Hematopoietic multipotent progenitor cell treated with erythropoietin and hydrocortisone succinate and interleukin-3 and kit ligand, for 6 days (in vitro differentiated cells): ENCODE measurements at regions not wholly inside any gene's neighbourhood (a gene's known extent, or its start where the extent isn't known, plus 50 kb on each side); places are given as distances from the start of the nearest gene placed in this dataset.
"Not testable (repeated sequence)": the region's sequence is repeated elsewhere in the genome, so short reads cannot be mapped to it uniquely, and the experiment has no call there.

Source experiments
- DNase-seq: peaks from one replicate; pipeline ENCODE4 v3.0.0-alpha.2; 2015

- DNase-seq, result no peak
These were observed 973.5 kb upstream of the NCAM2 start for GRCh38 chr21:20024741-20025140.

DNA sequence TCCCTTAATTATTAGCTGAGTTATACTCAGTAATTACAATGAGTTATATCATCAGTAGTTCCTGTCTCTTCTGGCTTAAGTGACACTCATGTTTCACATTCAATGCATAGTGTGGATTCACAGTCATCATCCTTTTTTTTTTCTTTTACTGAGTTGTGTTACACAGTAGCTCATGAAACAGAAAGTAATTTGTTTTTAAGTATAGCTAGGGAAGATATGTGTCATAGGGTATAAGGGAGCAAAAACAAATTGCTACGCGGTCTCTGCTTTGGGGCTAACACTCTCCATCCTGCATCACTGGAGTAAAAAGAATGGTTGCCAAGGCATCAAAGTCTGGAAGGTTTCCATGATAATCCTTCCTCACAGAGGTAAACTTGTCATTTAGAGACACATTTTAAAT is 971.7 kb upstream of the NCAM2 start:
- no peak for DNase-seq

- DNase-seq, result no peak
These were observed 967.8 kb upstream of the NCAM2 start for GRCh38 chr21:20030390-20030789.

DNA sequence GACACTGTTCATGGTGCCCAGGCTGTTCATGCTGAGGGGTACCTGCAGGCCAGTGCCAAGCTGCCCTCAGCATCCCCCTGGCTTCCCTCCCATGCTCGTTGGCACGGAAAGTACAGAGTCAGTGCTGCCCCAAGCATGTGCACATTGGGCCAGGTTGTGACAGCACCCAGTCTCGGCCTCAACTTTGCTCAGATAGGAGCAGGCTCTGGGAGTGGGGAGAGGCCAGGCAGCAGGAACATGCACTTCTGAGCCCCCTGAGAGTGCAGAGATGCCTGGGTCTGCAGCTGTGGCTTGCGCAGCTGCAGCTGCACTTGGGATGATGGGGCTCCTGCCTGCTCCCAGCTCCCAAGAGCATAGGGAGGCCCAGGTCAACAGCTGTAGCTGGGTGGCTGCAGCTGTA is 966.4 kb upstream of the NCAM2 start:
- no peak for DNase-seq

- peak; percentile 27 for DNase-seq
These were observed 957.4 kb upstream of the NCAM2 start for GRCh38 chr21:20040768-20041167.

GRCh38 chr21:20045197-20045596 is 953.0 kb upstream of the NCAM2 start:
- DNase-seq, result no peak

DNA sequence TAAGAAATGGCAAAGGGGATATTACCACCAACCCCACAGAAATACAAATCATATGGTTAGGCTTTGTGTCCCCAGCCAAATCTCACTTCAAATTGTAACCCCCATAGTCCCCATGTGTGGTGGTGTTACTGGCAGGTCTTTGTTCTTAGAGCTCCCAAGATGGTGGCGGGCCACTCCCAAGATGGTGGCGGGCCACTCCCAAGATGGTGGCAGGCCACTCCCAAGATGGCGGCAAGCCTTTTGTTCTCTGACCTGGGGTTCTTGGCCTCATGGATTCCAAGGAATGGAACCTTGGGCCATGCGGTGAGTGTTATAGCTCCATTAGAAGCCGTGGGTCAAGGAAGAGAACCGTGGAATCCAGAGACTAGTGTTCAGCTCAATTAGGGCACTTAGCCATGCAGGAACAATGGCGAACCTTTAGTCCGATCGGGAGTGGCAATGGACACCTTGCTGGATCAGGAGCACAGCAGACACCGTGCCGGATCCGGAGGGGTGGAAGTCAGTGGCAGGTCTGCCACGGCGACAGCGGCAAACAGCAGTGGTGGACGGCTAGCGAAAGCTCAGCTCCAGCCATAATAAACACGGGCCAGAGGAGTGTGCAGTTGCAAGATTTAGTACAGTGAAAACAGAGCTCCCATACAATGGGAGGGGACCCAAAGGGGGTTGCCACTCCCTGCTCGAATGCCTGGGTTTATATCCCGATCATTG is 949.9 kb upstream of the NCAM2 start:
- not testable (repeated sequence) for DNase-seq

DNA sequence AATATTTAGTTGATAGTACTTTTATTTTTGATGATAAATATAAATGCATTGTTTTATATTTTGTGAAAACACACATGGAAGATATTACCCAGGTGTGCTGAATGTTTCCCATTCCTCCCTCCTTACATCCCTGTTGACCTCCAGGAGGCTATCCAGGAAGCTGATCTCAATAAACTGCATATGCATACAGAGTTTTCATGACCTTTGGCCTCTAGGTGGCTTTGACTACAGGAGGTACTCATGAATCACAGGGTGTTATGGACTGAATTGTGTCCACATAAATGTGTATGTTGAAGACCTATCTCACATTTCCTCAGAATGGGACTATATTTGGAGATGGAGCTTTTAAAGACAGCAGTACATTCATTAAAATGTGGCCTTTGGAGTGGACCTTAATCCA is 914.9 kb upstream of the NCAM2 start:
- no peak for DNase-seq

- DNase-seq, result no peak
These were observed 914.3 kb upstream of the NCAM2 start for GRCh38 chr21:20083925-20084324.

GRCh38 chr21:20086508-20086907 is 911.7 kb upstream of the NCAM2 start:
- peak; percentile 48 for DNase-seq

- DNase-seq, result no peak
These were observed 891.8 kb upstream of the NCAM2 start for GRCh38 chr21:20106368-20106767.

GRCh38 chr21:20108016-20108415 is 890.2 kb upstream of the NCAM2 start:
- DNase-seq, result no peak

GRCh38 chr21:20108976-20109540 is 889.2 kb upstream of the NCAM2 start:
- peak; percentile 15 for DNase-seq

DNA sequence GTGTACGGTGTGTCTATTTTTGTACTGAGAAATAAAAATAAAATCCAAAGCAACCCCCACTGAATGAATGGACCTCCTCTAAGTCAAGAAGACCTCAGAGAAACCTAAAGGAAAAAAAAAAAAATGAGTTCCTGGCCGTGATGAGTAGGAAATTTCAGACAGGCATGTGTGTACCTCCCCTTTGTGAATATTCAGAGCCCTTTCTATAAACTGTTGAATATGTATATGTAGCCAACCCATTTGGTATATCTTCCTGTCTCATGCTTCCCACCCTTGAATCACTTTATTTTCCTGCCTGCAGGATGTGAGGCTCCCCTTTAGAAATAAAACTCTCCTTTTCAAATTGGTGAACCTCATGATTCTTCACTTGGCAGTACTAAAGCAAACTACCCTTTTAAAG is 887.8 kb upstream of the NCAM2 start:
- DNase-seq, result no peak

DNA sequence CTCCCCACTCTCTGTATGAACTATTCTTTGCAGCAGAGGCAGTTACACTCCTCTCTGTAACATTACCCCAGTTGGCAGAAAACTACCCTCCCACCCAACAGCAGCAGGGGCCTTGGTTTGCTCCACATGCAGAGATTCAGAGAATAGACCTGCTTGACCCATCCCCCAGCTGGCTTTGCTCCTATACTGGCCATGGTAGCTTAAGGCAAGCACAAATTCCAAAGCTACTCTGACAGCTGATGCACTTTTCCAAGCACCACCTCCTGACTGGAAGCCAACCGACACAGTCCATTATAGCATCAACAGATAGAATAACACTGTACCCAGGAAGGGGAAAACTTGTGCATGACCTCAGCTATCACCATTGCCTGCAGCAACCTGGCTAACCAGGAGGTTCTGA is 846.5 kb upstream of the NCAM2 start:
- DNase-seq, result no peak

- no peak for DNase-seq
These were observed 835.0 kb upstream of the NCAM2 start for GRCh38 chr21:20163167-20163566.

DNA sequence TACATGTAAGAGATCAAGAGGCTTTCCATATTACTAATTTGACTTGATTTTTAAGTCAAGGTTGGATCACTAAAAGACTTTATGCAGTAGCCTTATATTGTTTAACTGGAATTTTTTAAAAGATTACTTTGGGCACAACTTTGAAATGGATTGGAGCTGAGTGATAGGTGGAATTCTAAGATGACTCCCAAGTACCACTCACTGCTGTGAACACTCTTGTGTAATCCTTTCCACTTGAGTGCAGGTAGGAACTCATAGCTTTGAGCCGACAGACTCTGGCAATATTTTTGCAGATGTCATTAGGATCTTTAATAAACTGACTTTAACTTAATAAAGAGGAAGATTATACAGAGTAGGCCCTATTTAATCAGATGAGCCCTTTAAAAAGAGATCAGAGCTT is 831.1 kb upstream of the NCAM2 start:
- DNase-seq, result no peak

DNA sequence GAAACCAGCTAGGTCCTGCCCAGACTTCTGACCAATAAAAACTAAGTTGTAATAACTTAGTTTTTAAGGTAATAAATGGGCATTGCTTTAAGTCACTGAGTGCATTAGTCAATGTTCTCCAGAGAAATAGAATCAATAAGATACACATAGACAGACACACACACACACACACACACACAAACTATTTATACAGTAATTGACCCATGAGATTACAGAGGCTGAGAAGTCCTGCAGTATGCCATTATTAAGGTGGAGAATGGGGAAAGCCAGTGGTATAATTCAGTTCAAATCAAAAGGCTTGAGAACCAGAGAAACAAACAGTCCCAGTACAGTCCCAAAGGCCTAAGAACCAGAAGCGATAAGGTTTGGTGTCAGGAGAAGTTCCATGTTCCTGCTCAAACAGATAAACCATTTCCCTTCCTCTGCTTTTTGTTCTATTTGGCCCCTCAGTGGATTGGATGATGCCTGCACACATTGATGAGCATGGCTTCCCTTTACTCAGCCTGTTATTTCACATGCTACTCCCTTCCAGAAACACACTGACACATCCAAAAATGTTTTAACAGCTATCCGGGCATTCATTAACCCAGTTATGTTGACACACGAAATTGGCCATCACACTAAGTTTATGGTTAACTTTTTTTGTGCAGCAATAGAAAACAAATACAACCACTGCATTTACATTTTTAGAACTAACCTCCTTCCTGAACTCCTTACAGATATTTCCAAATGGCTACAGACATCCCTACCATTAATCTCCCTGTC is 828.2 kb upstream of the NCAM2 start:
- DNase-seq, result no peak

DNA sequence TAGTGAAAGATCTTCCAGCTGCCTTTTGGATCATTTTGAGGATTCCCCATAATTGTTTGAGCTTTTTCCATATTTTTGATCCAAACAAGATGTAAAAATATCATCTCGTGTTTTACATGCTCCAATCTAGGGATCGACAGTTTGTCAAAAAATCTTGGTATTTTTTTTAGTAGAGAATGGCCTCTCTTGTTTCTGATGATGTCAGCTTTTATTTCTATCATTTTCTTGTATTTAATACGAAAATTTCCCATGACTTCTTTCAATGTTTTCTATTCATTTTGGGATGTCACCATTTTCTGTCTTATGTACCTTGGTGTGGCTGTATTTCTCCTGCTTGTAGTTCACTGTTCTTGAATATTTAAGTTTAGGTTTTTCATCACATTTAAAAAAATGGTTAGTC is 812.0 kb upstream of the NCAM2 start:
- DNase-seq, result no peak

DNA sequence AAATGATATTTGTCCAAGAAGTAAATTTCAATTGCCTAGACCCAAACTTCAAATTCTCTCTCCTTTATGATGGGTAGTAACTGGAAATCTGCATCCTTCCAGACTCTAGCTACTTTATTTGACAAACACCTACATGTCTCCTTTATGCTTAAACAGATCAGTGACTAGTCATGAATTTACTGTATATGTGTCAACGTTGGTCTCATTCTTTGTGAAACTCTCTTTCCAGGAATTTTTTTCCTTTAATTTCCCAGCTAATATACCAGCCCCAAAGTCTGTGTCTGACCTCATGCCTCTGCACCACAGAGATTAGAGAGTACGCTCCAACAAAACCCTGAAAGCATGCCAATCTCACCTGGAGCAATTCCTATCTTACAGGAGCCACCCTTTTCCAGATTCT is 811.2 kb upstream of the NCAM2 start:
- DNase-seq, result no peak

- DNase-seq, result not testable (repeated sequence)
These were observed 796.9 kb upstream of the NCAM2 start for GRCh38 chr21:20201323-20201722.

DNA sequence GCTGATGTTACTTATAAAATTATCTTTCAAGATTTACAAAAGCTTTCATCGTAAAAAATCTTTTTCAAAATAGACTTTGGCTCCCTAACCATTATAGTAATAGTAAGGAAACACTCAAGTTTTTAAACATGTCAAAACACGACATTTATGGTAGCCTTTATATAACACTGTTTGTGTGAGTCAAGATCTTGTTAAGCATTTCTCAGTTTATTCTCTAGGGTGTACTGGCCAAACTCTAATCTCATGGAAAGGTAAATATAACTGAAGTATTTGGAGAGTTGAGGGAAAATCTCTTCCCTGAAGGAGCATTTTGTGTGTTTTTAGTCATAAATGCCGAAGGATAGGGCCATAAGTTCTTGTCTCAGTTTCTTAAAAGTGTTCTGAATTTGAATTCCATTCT is 790.9 kb upstream of the NCAM2 start:
- DNase-seq, result no peak

DNA sequence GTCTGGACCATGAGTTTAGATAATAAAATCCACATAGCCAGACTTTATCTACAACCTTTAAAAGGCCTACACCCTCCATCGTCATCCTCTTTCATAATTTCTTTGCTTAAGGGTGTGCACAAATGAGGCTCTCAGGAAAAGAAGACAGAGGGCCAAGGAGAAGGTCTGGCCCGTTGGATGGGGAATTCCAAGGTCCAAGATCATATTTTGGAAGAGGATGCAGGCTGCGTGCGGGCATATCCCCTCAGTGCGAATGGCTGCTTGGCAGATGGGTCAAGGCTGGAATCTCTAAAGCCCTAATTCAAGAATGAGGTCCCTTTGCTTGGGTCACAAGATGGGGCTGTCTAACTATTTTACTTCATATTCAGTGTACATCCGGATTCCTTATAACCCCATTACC is 782.2 kb upstream of the NCAM2 start:
- DNase-seq, result no peak

GRCh38 chr21:20220586-20220985 is 777.6 kb upstream of the NCAM2 start:
- no peak for DNase-seq
